GM23338 (cell line): ENCODE measurements at regions not wholly inside any gene's neighbourhood (a gene's known extent, or its start where the extent isn't known, plus 50 kb on each side); places are given as distances from the start of the nearest gene placed in this dataset.

ENCODE experiments used
- ATAC-seq: fragments of 200-7000 bp; cut with Tn5 transposase; 3 replicates; pipeline ENCODE4 v1.9.1; 2020
- DNase-seq: peaks from one replicate; pipeline ENCODE4 v3.0.0-alpha.2; 2015; ENCODE audit warnings: low spot score
- H2AFZ ChIP-seq: fragments of 200-600 bp; sonication (generic); 2 replicates; pipeline ENCODE4 v1.8.0; 2016; ENCODE audit warnings: antibody characterized with exemption, mild to moderate bottlenecking, moderate library complexity
- H3F3A ChIP-seq: fragments of 200-600 bp; sonication (generic); replicated peaks from 2 replicates; pipeline ENCODE4 v1.8.0; 2017; ENCODE audit warnings: antibody characterized with exemption, mixed run types, low read depth
- H3K27ac ChIP-seq: fragments of 200-600 bp; sonication (generic); 2 replicates; pipeline ENCODE4 v1.6.1; 2016; ENCODE audit warnings: low read depth
- H3K27me3 ChIP-seq: fragments of 200-600 bp; sonication (generic); 2 replicates; pipeline ENCODE4 v1.8.0; 2016; ENCODE audit warnings: mild to moderate bottlenecking, mixed run types, moderate library complexity; ENCODE audit not compliant: insufficient read depth
- H3K36me3 ChIP-seq: fragments of 200-600 bp; sonication (generic); 2 replicates; pipeline ENCODE4 v1.8.0; 2016; ENCODE audit warnings: mild to moderate bottlenecking; ENCODE audit not compliant: insufficient read depth
- H3K4me1 ChIP-seq: fragments of 200-600 bp; sonication (generic); 2 replicates; pipeline ENCODE4 v1.8.0; 2016; ENCODE audit warnings: mild to moderate bottlenecking, moderate library complexity; ENCODE audit not compliant: insufficient read depth
- H3K4me2 ChIP-seq: fragments of 200-600 bp; sonication (generic); 2 replicates; pipeline ENCODE4 v1.7.1; 2017; ENCODE audit warnings: mixed run types
- H3K4me3 ChIP-seq: fragments of 200-600 bp; sonication (generic); 2 replicates; pipeline ENCODE4 v1.6.1; 2016; ENCODE audit warnings: mixed run types
- H3K79me2 ChIP-seq: fragments of 200-600 bp; sonication (generic); replicated peaks from 2 replicates; pipeline ENCODE4 v1.8.0; 2017; ENCODE audit warnings: mild to moderate bottlenecking; ENCODE audit not compliant: insufficient read depth
- H3K9me2 ChIP-seq: fragments of 200-600 bp; sonication (generic); 2 replicates; pipeline ENCODE4 v1.8.0; 2017; ENCODE audit not compliant: insufficient read depth
- H4K20me1 ChIP-seq: fragments of 200-600 bp; sonication (generic); replicated peaks from 2 replicates; pipeline ENCODE4 v1.8.0; 2017; ENCODE audit warnings: mild to moderate bottlenecking; ENCODE audit not compliant: insufficient read depth
- H3K27ac Mint-ChIP-seq: 2 replicates; pipeline ENCODE4 v1.8.0; 2020; ENCODE audit warnings: inconsistent platforms, mild to moderate bottlenecking, moderate library complexity, mixed read lengths
- H3K27me3 Mint-ChIP-seq: 3 replicates; pipeline ENCODE4 v1.8.0; 2022; ENCODE audit warnings: low read depth, mild to moderate bottlenecking, moderate library complexity, mixed read lengths, inconsistent platforms; ENCODE audit not compliant: insufficient read depth, poor library complexity
- H3K36me3 Mint-ChIP-seq: 3 replicates; pipeline ENCODE4 v1.8.0; 2021; ENCODE audit warnings: low read depth, mild to moderate bottlenecking, inconsistent platforms, moderate library complexity, mixed read lengths
- H3K4me1 Mint-ChIP-seq: 3 replicates; pipeline ENCODE4 v1.8.0; 2020; ENCODE audit warnings: mild to moderate bottlenecking, inconsistent platforms, mixed read lengths
- H3K4me3 Mint-ChIP-seq: 3 replicates; pipeline ENCODE4 v1.8.0; 2021; ENCODE audit warnings: moderate library complexity, mild to moderate bottlenecking, inconsistent platforms, mixed read lengths
- H3K9me3 Mint-ChIP-seq: 3 replicates; pipeline ENCODE4 v1.8.0; 2020; ENCODE audit warnings: moderate library complexity, mild to moderate bottlenecking, inconsistent platforms, mixed read lengths
- CREB1 ChIP-seq: fragments of 250-450 bp; sonication (Bioruptor Pico); IDR thresholded peaks from 2 replicates; pipeline ENCODE4 v1.5.0; 2020; ENCODE audit warnings: low read depth, mild to moderate bottlenecking, moderate library complexity
- EZH2 ChIP-seq: fragments of 200-600 bp; sonication (generic); IDR thresholded peaks from one replicate; pipeline ENCODE4 v1.8.0; 2017; ENCODE audit warnings: antibody characterized with exemption, mild to moderate bottlenecking, low read depth; ENCODE audit not compliant: unreplicated experiment
- EZH2phosphoT487 ChIP-seq: fragments of 200-600 bp; sonication (generic); IDR thresholded peaks from one replicate; pipeline ENCODE4 v1.8.1; 2018; ENCODE audit warnings: antibody characterized with exemption; ENCODE audit not compliant: unreplicated experiment
- JUNB ChIP-seq: IDR thresholded peaks from one replicate; pipeline ENCODE4 v1.6.1; 2016; ENCODE audit warnings: antibody characterized with exemption; ENCODE audit not compliant: unreplicated experiment
- STAT1 ChIP-seq: IDR thresholded peaks from one replicate; pipeline ENCODE4 v1.6.1; 2016; ENCODE audit warnings: antibody characterized with exemption; ENCODE audit not compliant: unreplicated experiment
- TF ChIP-seq, protein P1 (sequence below): IDR thresholded peaks from 2 replicates; pipeline ENCODE4 v1.6.1; 2016; ENCODE audit warnings: antibody characterized with exemption
- TF ChIP-seq, protein P2 (sequence below), 2 experiments: fragments of 200-600 bp in 1 of 2; sonication (generic) in 1 of 2; conservative IDR thresholded peaks; 2 replicates each; pipeline versions ENCODE4 v1.5.1 to v1.6.1; 2016 to 2017; ENCODE audit warnings: antibody characterized with exemption in 2 of 2, low read depth in 2 of 2, mild to moderate bottlenecking in 2 of 2, moderate library complexity in 1 of 2
- TF ChIP-seq, protein P3 (sequence below): IDR thresholded peaks from one replicate; pipeline ENCODE4 v1.6.1; 2018; ENCODE audit warnings: antibody characterized with exemption; ENCODE audit not compliant: unreplicated experiment
- TF ChIP-seq, protein P4 (sequence below): fragments of 250-450 bp; sonication (Bioruptor Pico); IDR thresholded peaks from 2 replicates; pipeline ENCODE4 v1.5.0; 2020; ENCODE audit warnings: mild to moderate bottlenecking, moderate library complexity

DNA sequence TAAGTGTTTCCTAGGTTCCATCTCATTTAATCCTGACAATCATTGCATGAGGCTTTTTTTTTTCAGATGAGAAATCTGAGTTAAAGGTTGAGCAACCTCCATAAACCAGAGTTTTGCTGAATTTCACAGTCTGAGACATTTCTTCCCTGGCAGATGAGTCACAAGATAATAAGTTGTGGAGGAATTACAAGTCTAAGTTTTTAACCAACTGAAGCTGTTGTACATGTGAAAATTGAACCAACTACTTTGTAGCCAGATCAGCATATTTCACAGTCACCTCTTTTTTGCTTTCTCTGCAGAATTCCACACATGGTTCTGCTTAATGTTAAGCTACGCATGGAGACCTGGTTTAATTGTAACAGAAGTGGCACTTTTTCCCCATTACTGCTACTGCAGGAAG lies 765.6 kb downstream of the CDH11 start:
- Histone ChIP-seq H4K20me1 (no peaks in the 10 kb centered on the region), H3K9me2 (peaks cover 2% of the 10 kb centered on the region; the same call in 1 of the 2 replicates), H3F3A (no peaks in the 10 kb centered on the region), H3K27me3 (no peaks in the 10 kb centered on the region), H3K4me2 (no peak overlapping the region), H3K27ac (no peak overlapping the region), H2AFZ (no peak overlapping the region), H3K4me3 (no peak overlapping the region), H3K4me1 (no peaks in the 10 kb centered on the region), H3K79me2 (no peaks in the 10 kb centered on the region), H3K36me3 (no peaks in the 10 kb centered on the region)
- Mint-ChIP-seq H3K36me3 (no peaks in the 10 kb centered on the region), H3K27ac (no peak overlapping the region), H3K4me3 (no peak overlapping the region), H3K9me3 (no peaks in the 10 kb centered on the region), H3K27me3 (peaks cover 2% of the 10 kb centered on the region), H3K4me1 (no peaks in the 10 kb centered on the region)
- TF ChIP-seq CREB1 (CRISPR knock-in tag) (no peak), STAT1 (no peak), EZH2phosphoT487 (no peak), JUNB (no peak), EZH2 (no peak)
- TF ChIP-seq, protein P1, sequence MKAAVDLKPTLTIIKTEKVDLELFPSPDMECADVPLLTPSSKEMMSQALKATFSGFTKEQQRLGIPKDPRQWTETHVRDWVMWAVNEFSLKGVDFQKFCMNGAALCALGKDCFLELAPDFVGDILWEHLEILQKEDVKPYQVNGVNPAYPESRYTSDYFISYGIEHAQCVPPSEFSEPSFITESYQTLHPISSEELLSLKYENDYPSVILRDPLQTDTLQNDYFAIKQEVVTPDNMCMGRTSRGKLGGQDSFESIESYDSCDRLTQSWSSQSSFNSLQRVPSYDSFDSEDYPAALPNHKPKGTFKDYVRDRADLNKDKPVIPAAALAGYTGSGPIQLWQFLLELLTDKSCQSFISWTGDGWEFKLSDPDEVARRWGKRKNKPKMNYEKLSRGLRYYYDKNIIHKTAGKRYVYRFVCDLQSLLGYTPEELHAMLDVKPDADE: no peak
- TF ChIP-seq, protein P2, sequence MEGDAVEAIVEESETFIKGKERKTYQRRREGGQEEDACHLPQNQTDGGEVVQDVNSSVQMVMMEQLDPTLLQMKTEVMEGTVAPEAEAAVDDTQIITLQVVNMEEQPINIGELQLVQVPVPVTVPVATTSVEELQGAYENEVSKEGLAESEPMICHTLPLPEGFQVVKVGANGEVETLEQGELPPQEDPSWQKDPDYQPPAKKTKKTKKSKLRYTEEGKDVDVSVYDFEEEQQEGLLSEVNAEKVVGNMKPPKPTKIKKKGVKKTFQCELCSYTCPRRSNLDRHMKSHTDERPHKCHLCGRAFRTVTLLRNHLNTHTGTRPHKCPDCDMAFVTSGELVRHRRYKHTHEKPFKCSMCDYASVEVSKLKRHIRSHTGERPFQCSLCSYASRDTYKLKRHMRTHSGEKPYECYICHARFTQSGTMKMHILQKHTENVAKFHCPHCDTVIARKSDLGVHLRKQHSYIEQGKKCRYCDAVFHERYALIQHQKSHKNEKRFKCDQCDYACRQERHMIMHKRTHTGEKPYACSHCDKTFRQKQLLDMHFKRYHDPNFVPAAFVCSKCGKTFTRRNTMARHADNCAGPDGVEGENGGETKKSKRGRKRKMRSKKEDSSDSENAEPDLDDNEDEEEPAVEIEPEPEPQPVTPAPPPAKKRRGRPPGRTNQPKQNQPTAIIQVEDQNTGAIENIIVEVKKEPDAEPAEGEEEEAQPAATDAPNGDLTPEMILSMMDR (conservative IDR thresholded peaks at IDR 0.05; ENCODE audit: low read depth in 2 of 2): no peak
- no peak for DNase-seq
- no peak for ATAC-seq

GRCh38 chr16:64352246-64352645 lies 769.6 kb downstream of the CDH11 start:
- no peaks in the 10 kb centered on the region for H3K4me1 Mint-ChIP-seq
- no peaks in the 10 kb centered on the region for H3F3A ChIP-seq
- no peaks in the 10 kb centered on the region for H3K36me3 Mint-ChIP-seq
- H4K20me1 ChIP-seq: no peaks in the 10 kb centered on the region
- H3K9me3 Mint-ChIP-seq: no peaks in the 10 kb centered on the region
- no peak overlapping the region for H3K27ac ChIP-seq
- ATAC-seq: no peak
- no peak overlapping the region for H3K27ac Mint-ChIP-seq
- H3K9me2 ChIP-seq: no peaks in the 10 kb centered on the region
- no peak overlapping the region for H3K4me2 ChIP-seq
- no peak for DNase-seq
- no peak overlapping the region for H3K4me3 Mint-ChIP-seq
- H3K36me3 ChIP-seq: no peaks in the 10 kb centered on the region
- no peaks in the 10 kb centered on the region for H3K4me1 ChIP-seq
- no peaks in the 10 kb centered on the region for H3K27me3 ChIP-seq
- H3K4me3 ChIP-seq: no peak overlapping the region
- no peak overlapping the region for H2AFZ ChIP-seq
- H3K79me2 ChIP-seq: no peaks in the 10 kb centered on the region
- no peaks in the 10 kb centered on the region for H3K27me3 Mint-ChIP-seq
- TF ChIP-seq, protein P3, sequence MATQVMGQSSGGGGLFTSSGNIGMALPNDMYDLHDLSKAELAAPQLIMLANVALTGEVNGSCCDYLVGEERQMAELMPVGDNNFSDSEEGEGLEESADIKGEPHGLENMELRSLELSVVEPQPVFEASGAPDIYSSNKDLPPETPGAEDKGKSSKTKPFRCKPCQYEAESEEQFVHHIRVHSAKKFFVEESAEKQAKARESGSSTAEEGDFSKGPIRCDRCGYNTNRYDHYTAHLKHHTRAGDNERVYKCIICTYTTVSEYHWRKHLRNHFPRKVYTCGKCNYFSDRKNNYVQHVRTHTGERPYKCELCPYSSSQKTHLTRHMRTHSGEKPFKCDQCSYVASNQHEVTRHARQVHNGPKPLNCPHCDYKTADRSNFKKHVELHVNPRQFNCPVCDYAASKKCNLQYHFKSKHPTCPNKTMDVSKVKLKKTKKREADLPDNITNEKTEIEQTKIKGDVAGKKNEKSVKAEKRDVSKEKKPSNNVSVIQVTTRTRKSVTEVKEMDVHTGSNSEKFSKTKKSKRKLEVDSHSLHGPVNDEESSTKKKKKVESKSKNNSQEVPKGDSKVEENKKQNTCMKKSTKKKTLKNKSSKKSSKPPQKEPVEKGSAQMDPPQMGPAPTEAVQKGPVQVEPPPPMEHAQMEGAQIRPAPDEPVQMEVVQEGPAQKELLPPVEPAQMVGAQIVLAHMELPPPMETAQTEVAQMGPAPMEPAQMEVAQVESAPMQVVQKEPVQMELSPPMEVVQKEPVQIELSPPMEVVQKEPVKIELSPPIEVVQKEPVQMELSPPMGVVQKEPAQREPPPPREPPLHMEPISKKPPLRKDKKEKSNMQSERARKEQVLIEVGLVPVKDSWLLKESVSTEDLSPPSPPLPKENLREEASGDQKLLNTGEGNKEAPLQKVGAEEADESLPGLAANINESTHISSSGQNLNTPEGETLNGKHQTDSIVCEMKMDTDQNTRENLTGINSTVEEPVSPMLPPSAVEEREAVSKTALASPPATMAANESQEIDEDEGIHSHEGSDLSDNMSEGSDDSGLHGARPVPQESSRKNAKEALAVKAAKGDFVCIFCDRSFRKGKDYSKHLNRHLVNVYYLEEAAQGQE: no peak
- no peak for TF ChIP-seq JUNB
- TF ChIP-seq, protein P4, sequence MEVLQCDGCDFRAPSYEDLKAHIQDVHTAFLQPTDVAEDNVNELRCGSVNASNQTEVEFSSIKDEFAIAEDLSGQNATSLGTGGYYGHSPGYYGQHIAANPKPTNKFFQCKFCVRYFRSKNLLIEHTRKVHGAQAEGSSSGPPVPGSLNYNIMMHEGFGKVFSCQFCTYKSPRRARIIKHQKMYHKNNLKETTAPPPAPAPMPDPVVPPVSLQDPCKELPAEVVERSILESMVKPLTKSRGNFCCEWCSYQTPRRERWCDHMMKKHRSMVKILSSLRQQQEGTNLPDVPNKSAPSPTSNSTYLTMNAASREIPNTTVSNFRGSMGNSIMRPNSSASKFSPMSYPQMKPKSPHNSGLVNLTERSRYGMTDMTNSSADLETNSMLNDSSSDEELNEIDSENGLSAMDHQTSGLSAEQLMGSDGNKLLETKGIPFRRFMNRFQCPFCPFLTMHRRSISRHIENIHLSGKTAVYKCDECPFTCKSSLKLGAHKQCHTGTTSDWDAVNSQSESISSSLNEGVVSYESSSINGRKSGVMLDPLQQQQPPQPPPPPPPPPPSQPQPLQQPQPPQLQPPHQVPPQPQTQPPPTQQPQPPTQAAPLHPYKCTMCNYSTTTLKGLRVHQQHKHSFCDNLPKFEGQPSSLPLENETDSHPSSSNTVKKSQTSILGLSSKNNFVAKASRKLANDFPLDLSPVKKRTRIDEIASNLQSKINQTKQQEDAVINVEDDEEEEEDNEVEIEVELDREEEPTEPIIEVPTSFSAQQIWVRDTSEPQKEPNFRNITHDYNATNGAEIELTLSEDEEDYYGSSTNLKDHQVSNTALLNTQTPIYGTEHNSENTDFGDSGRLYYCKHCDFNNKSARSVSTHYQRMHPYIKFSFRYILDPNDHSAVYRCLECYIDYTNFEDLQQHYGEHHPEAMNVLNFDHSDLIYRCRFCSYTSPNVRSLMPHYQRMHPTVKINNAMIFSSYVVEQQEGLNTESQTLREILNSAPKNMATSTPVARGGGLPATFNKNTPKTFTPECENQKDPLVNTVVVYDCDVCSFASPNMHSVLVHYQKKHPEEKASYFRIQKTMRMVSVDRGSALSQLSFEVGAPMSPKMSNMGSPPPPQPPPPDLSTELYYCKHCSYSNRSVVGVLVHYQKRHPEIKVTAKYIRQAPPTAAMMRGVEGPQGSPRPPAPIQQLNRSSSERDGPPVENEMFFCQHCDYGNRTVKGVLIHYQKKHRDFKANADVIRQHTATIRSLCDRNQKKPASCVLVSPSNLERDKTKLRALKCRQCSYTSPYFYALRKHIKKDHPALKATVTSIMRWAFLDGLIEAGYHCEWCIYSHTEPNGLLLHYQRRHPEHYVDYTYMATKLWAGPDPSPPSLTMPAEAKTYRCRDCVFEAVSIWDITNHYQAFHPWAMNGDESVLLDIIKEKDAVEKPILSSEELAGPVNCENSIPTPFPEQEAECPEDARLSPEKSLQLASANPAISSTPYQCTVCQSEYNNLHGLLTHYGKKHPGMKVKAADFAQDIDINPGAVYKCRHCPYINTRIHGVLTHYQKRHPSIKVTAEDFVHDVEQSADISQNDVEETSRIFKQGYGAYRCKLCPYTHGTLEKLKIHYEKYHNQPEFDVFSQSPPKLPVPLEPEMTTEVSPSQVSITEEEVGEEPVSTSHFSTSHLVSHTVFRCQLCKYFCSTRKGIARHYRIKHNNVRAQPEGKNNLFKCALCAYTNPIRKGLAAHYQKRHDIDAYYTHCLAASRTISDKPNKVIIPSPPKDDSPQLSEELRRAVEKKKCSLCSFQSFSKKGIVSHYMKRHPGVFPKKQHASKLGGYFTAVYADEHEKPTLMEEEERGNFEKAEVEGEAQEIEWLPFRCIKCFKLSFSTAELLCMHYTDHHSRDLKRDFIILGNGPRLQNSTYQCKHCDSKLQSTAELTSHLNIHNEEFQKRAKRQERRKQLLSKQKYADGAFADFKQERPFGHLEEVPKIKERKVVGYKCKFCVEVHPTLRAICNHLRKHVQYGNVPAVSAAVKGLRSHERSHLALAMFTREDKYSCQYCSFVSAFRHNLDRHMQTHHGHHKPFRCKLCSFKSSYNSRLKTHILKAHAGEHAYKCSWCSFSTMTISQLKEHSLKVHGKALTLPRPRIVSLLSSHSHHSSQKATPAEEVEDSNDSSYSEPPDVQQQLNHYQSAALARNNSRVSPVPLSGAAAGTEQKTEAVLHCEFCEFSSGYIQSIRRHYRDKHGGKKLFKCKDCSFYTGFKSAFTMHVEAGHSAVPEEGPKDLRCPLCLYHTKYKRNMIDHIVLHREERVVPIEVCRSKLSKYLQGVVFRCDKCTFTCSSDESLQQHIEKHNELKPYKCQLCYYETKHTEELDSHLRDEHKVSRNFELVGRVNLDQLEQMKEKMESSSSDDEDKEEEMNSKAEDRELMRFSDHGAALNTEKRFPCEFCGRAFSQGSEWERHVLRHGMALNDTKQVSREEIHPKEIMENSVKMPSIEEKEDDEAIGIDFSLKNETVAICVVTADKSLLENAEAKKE (CRISPR knock-in tag): no peak
